SU-DHL-6 (cell line): ENCODE measurements at regions not wholly inside any gene's neighbourhood (a gene's known extent, or its start where the extent isn't known, plus 50 kb on each side); places are given as distances from the start of the nearest gene placed in this dataset.

ENCODE experiments used
- CTCF ChIP-seq: fragments of 200-600 bp; sonication (generic); IDR thresholded peaks from one replicate; pipeline ENCODE4 v1.5.1; 2017; ENCODE audit warnings: antibody characterized with exemption, mild to moderate bottlenecking, low read length, moderate library complexity; ENCODE audit not compliant: insufficient read depth, poor library complexity, severe bottlenecking
- EZH2phosphoT487 ChIP-seq: fragments of 200-600 bp; sonication (generic), shearing (Covaris generic); conservative IDR thresholded peaks from 2 replicates; pipeline ENCODE4 v1.6.1; 2018; ENCODE audit warnings: mild to moderate bottlenecking, antibody characterized with exemption, low read length, moderate library complexity, mixed read lengths

- TF ChIP-seq CTCF (no peak), EZH2phosphoT487 (no peak)
Measured at GRCh38 chr1:98280049-98280448, 359.2 kb upstream of the DPYD start.
